GM18511 (cell line): ENCODE measurements at regions not wholly inside any gene's neighbourhood (a gene's known extent, or its start where the extent isn't known, plus 50 kb on each side); places are given as distances from the start of the nearest gene placed in this dataset.
"Not testable (repeated sequence)": the region's sequence is repeated elsewhere in the genome, so short reads cannot be mapped to it uniquely, and the experiment has no call there.

Experiments used
- ATAC-seq: cut with Tn5 transposase; IDR thresholded peaks from one replicate; pipeline ENCODE4 v1.9.1; 2021; ENCODE audit warnings: mild to moderate bottlenecking, moderate library complexity; ENCODE audit not compliant: unreplicated experiment

GRCh38 chr12:25682421-25682820, 129.3 kb upstream of the LMNTD1 start:
- ATAC-seq: no peak

DNA sequence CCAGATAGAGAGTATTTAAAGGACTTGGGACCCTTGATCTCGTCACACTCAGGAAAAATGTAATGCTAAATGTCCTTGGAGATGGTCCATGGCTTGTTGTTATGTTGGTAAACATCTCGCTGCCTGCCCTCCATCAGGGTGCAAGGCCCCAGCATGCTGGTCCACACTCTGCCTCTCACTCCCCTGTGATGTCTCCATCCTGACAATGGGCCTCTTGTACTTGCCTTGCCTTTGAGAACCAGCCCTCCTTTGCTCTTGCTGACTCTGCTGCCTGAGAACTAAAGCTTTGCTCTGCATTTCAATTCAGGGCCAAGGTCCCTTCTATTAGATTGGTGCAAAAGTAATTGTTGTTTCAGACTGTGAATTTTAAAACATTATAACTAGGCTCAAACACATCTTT, 131.0 kb upstream of the LMNTD1 start:
- no peak for ATAC-seq

DNA sequence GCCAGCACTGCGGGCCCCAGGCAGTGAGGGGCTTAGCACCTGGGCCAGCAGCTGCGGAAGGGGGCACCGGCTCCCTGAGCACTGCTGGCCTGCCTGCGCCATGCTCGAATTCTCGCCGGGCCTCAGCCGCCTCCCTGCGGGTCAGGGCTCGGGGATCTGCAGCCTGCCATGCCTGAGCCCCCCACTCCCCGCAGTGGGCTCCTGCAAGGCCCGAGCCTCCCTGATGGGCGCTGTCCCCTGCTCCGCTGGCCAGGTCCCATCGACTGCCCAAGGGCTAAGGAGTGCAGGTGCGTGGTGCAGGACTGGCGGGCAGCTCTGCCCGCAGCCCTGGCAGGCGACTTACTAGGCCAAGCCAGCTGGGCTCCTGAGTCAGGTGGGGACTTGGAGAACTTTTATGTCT, 133.3 kb upstream of the LMNTD1 start:
- no peak for ATAC-seq

GRCh38 chr12:25687226-25687625, 134.1 kb upstream of the LMNTD1 start:
- no peak for ATAC-seq

- not testable (repeated sequence) for ATAC-seq
These were observed 135.8 kb upstream of the LMNTD1 start for GRCh38 chr12:25688851-25689250.

DNA sequence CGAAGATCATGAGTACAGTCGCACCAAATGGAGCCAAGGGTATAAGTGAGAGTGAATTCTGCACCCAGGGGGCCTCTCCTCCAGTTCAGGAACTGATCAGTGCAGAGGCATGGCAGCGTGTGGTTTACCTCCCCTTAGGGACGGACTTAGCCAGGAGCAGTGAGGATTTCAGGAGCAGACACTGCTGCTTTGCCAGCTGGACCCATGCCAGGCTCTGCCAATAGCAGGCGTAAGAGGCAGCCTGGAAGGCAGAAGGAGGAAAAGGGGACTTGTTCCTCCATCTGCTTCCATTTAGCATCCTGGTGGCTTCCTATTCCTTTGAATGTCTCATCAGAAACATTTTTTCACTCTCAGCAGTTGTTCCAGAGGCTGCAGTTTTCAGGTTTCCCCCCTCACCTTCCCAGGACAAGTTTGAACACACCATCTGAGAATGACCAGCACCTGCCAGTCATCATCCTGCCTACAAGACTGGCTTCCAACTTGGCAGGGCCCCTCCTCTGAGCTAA, 137.0 kb upstream of the LMNTD1 start:
- ATAC-seq: no peak

- no peak for ATAC-seq
These were observed 138.1 kb upstream of the LMNTD1 start for GRCh38 chr12:25690996-25691864.

GRCh38 chr12:25691865-25692114, 138.7 kb upstream of the LMNTD1 start:
- no peak for ATAC-seq

DNA sequence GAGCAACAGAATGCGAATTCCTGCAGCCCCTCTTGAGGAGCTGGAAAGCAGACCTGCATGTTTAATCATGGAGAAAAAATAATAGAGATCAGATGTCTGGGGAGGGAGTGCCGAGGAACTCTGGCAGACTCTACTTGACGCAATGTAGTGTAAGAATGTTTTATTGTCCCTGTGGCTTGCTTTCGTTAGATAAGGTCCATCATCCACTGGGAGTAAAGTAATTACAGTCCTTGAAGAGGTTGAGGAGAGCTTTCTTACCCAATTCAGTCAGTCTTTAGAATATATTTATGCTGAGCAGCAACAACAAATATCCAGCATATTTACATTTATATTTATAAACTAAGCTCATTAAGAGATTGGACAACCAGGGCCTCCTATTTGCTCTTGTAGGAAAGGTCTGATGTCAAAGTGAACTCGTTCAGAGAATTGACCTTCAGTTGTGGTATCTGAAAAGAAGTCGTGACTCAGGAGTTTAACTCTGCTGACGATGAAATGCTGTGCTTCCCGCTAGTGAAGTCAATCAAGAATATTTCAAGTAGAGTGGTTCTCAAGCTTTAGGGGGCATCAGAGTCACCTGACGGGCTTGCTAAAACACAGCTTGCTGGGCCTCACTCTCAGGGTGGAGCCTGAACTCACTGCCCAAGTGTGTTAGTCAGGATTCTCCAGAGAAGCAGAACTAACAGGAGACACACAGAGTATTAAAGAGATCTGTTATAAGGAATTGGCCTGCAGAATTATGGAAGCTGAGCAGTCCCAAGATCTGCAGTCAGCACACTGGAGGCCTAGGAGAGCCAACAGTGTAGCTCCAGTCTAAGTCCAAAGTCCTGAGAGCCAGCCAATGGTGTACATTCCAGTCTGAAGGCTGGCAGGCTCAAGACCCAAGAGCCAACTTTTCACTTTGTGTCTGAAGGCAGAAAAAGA, 139.3 kb upstream of the LMNTD1 start:
- no peak for ATAC-seq

GRCh38 chr12:25694072-25694471, 141.0 kb upstream of the LMNTD1 start:
- ATAC-seq: no peak

GRCh38 chr12:25695574-25695973, 142.5 kb upstream of the LMNTD1 start:
- no peak for ATAC-seq

DNA sequence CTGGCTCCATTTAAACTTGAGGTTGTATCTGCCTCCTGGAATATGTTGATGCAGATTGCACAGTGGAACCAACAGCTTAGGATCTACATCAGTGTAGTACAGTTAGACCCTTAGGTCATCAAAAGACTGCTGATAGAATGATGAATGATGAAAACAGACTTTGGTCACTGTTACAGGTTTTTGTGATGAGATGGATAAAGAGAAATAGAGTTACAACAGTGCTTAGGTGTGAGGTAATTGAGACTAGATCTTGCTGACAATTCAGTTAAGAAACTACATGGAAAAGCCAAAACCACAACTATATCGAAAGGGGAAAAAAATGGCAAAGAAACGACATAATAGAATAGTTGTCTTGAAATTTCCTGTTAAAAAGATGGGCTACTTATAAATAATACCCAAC, 145.7 kb upstream of the LMNTD1 start:
- no peak for ATAC-seq

DNA sequence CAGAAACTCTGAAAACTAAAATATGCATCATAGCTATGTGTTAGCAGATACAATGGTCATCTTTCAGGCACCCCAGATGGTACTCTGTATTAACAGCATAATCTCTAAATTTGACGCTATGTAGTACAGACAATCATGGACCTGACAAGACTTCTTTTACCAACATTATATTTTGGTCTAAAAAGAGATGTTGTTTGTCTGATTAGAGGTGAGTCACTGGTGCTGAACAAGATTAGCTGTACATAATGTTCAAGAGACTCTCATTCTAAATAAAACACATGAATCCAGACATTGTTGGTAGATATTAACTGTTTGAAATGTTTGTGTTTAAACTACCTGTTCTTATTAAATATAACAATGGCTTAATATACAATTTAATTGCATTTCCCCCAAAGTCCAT, 146.4 kb upstream of the LMNTD1 start:
- no peak for ATAC-seq

GRCh38 chr12:25701290-25701689, 148.2 kb upstream of the LMNTD1 start:
- no peak for ATAC-seq

GRCh38 chr12:25702553-25702952, 149.5 kb upstream of the LMNTD1 start:
- ATAC-seq: no peak

GRCh38 chr12:25705261-25705660, 152.2 kb upstream of the LMNTD1 start:
- no peak for ATAC-seq

- not testable (repeated sequence) for ATAC-seq
These were observed 153.6 kb upstream of the LMNTD1 start for GRCh38 chr12:25706646-25707045.

GRCh38 chr12:25707056-25707455, 154.0 kb upstream of the LMNTD1 start:
- ATAC-seq: no peak

DNA sequence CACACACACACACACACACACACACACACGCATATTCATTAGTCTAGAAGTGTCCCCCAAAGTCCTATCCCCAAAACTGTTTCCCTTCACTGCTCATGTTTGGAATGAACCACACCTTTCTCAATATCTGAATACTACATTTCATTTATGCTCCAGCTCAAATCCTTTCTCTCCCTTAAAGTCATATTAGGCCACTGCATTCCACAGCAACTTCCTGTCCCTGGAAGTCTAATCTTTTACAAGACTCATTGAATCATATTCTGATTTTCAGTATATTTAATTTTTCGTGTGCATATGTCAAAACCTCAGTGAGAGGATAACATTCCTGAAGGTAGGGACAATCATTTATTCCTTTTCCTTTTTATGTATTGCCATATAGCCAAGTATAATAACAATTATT, 155.6 kb upstream of the LMNTD1 start:
- no peak for ATAC-seq

DNA sequence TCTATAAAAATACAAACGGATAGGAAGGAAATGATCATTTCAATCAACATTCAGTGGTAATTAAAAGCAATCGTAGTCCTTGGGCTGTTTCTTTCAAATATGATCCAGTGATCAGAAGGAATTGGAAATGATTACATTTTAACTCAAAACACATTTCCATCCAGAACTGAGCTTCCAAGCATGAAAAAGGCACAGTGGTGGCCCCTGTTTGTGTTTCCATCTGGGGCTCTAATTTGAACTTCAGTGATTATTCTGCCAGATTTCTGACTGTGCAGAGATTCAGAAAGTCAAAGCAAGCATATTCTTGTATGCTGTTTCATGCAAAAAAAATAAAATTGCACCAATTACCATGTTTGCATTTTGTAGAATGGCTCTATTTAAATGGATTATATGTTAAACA, 157.0 kb upstream of the LMNTD1 start:
- ATAC-seq: no peak

GRCh38 chr12:25710938-25711605, 158.0 kb upstream of the LMNTD1 start:
- not testable (repeated sequence) for ATAC-seq
